Activated T-helper 2 cell treated with anti-CD3 and anti-CD28 coated beads, Interferon-gamma antibody, Interleukin-2, Interleukin-4, amounts not matched to agents 10 μg/mL and 5 μg/mL and 100 μg/mL, durations not matched to agents 14 hours and 24 hours and 36 hours (primary cell): ENCODE measurements at regions not wholly inside any gene's neighbourhood (a gene's known extent, or its start where the extent isn't known, plus 50 kb on each side); places are given as distances from the start of the nearest gene placed in this dataset.

Source experiments
- DNase-seq: peaks from one replicate; pipeline ENCODE4 v3.0.0; 2021; ENCODE audit warnings: low spot score
- H3K27ac Mint-ChIP-seq: one replicate; pipeline ENCODE4 v1.8.0; 2021; ENCODE audit warnings: mixed read lengths
- H3K27me3 Mint-ChIP-seq: one replicate; pipeline ENCODE4 v1.8.0; 2021; ENCODE audit warnings: low read depth, mixed read lengths
- H3K36me3 Mint-ChIP-seq: one replicate; pipeline ENCODE4 v1.8.0; 2021; ENCODE audit warnings: low read depth, mixed read lengths
- H3K4me1 Mint-ChIP-seq: one replicate; pipeline ENCODE4 v1.8.0; 2021; ENCODE audit warnings: low read depth, mixed read lengths
- H3K4me3 Mint-ChIP-seq: one replicate; pipeline ENCODE4 v1.8.0; 2021; ENCODE audit warnings: low read depth, mild to moderate bottlenecking, moderate library complexity, mixed read lengths
- H3K9me3 Mint-ChIP-seq: one replicate; pipeline ENCODE4 v1.8.0; 2021; ENCODE audit warnings: mixed read lengths
- intact Hi-C: fragments of 100-400 bp; cut with micrococcal nuclease; formaldehyde crosslinking; loops from one replicate; pipeline ENCODE4 v1.15.1; 2023

GRCh38 chr9:81414836-81415235, 274.5 kb downstream of the TLE1 start:
- intact Hi-C loops, result no loop called here
- no peaks in the 10 kb centered on the region for H3K36me3 Mint-ChIP-seq
- DNase-seq, result no peak
- no peak overlapping the region for H3K4me3 Mint-ChIP-seq
- H3K27ac Mint-ChIP-seq, result no peak overlapping the region
- H3K9me3 Mint-ChIP-seq, result peaks cover 4% of the 10 kb centered on the region
- H3K27me3 Mint-ChIP-seq, result no peaks in the 10 kb centered on the region
- H3K4me1 Mint-ChIP-seq, result no peaks in the 10 kb centered on the region

DNA sequence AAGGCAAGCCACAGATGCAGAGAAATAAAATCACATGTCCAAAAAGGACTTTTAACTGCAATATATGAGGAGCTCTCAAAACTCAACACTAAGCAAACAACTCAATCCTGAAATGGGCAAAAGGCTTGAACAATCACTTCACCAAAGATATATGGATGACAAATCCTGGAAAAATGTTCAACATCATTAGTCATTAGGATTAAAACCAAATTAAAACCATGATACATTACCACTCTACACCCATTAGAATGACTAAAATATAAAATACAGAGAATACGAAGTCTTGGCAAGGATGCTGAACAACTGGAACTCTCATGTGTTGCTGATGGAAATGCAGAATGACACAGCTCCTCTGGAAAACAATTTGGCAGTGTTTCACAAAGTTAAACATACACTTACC, 277.4 kb downstream of the TLE1 start:
- no peak overlapping the region for H3K4me3 Mint-ChIP-seq
- DNase-seq, result no peak
- H3K27me3 Mint-ChIP-seq, result no peaks in the 10 kb centered on the region
- H3K4me1 Mint-ChIP-seq, result no peaks in the 10 kb centered on the region
- H3K9me3 Mint-ChIP-seq, result peaks cover 4% of the 10 kb centered on the region
- intact Hi-C loops, result no loop called here
- H3K36me3 Mint-ChIP-seq, result no peaks in the 10 kb centered on the region
- no peak overlapping the region for H3K27ac Mint-ChIP-seq

- DNase-seq, result no peak
- Mint-ChIP-seq H3K27me3 (no peaks in the 10 kb centered on the region), H3K36me3 (no peaks in the 10 kb centered on the region), H3K9me3 (peaks cover 3% of the 10 kb centered on the region), H3K27ac (no peak overlapping the region), H3K4me3 (no peak overlapping the region), H3K4me1 (no peaks in the 10 kb centered on the region)
- intact Hi-C loops, result no loop called here
Measured at GRCh38 chr9:81410201-81410600, 279.1 kb downstream of the TLE1 start.

DNA sequence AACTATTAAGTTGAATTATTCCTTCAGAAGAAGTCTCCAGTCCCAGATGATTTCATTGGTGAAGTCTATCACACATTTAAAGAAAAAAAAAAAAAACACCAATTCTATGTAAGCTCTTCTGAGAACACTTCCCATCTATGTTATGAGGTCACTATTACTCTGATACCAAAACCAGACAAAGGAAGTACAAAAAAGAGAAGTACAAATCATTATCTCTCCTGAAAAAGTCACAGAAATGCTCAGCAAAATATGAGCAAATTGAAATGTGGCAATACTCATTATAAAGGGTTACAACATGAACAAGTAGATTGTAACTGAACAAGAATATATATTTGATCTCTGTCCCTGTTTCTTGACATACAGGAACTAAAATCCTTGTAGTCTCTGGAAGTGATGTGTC, 280.4 kb downstream of the TLE1 start:
- Mint-ChIP-seq H3K27me3 (no peaks in the 10 kb centered on the region), H3K9me3 (peaks cover 4% of the 10 kb centered on the region), H3K4me1 (no peaks in the 10 kb centered on the region), H3K4me3 (no peak overlapping the region), H3K27ac (no peak overlapping the region), H3K36me3 (no peaks in the 10 kb centered on the region)
- intact Hi-C loops, result no loop called here
- no peak for DNase-seq

DNA sequence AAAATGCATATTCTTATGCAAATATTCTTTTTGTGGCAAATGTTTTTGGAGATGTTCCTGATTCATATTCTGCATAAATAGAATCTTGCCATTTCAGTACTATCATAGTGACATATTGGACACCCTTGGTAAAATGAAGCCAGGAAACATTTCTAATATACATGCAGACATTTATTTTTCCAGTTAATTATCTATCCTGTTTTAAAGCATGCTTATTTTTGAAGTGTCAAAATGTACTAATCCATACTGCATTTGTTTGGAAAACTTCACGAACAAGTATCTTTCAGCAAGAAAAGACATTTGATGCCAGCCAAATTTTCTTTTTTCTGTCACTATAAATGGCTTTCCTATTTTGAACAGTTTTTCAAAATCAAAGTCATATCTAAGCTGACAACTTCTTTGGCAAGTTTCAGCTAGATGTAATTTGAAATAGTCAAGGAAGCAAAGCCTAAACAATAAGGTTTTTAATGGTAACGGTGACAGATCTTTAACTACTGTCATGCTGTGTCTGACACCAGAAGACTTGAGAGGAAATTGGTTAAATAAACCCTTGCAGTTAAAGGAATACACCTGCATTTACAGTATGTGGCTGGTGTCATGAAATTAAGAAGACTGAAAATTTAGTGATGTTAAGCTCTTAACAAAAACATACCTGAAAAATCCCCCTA, 284.3 kb downstream of the TLE1 start:
- Mint-ChIP-seq H3K27ac (no peak overlapping the region), H3K9me3 (peaks cover 11% of the 10 kb centered on the region), H3K4me1 (no peaks in the 10 kb centered on the region), H3K27me3 (no peaks in the 10 kb centered on the region), H3K4me3 (no peak overlapping the region), H3K36me3 (no peaks in the 10 kb centered on the region)
- intact Hi-C loops, result no loop called here
- DNase-seq, result no peak

DNA sequence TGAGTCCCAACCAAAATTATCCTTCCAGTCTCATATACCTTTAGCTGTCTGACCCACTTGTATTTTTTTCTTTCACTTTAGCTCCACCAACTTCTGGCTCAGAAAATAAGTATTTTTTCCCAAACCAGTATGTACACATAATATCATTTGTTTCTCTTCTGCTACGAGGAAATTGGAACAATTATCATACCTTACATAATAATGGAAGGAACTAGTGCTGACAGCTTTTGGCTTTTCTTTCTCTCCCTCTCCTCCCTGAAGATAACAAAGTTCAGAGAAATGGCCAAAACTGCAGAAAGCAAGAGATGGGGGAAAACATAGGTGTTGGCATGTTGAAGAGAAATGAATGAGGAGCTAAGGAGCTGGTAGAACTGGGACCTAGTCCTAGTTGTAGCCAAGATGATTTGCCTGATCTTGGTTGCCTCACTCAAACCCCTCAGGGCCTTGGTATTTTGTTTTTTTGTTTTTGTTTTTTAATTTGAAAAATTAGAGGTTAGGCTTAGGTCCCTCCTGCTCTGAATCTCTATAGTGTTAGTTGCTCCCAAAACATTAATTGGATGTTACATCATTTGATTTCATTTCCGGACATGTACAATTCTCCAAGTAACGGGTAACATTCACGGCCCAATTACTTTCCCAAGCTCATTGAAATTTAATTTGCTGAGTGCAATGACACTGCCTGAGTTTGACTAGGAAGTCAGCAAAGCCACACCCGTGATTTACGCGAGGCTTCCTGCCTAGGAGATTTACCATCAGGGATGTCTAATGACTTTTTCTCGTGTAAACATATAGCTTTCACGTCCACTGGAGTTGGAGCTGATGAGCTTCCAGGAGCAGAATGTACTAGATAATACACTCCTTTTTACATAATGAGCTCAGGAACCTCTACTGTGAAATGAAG, 291.6 kb downstream of the TLE1 start:
- Mint-ChIP-seq H3K27ac (no peak overlapping the region), H3K4me1 (no peaks in the 10 kb centered on the region), H3K36me3 (no peaks in the 10 kb centered on the region), H3K4me3 (no peak overlapping the region), H3K27me3 (no peaks in the 10 kb centered on the region), H3K9me3 (peaks cover 16% of the 10 kb centered on the region)
- intact Hi-C loops, result no loop called here
- DNase-seq, result no peak

DNA sequence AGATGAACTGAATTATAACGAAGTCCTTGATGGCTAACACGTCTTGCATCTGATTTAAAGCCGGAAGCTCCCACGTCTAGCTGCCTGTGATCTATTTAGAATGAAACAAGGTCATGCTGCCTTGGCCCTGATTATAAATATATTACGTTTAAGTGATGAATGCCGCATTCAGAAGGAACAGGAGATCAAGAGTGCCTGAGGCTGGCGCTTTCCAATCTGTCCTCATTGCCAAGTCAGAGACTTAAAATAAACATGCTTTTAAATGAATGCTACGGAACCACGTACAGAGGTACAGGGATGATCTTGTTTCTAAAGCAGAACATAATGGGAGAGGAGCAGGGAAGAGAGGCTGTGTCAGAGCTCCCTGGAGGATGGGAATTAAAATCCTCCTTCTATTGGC, 292.8 kb downstream of the TLE1 start:
- Mint-ChIP-seq H3K4me3 (no peak overlapping the region), H3K27me3 (no peaks in the 10 kb centered on the region), H3K4me1 (no peaks in the 10 kb centered on the region), H3K36me3 (no peaks in the 10 kb centered on the region), H3K9me3 (peaks cover 12% of the 10 kb centered on the region), H3K27ac (no peak overlapping the region)
- no peak for DNase-seq
- intact Hi-C loops, result no loop called here

GRCh38 chr9:81395676-81396054, 293.7 kb downstream of the TLE1 start:
- Mint-ChIP-seq H3K9me3 (peaks cover 9% of the 10 kb centered on the region), H3K36me3 (no peaks in the 10 kb centered on the region), H3K4me1 (no peaks in the 10 kb centered on the region), H3K27me3 (no peaks in the 10 kb centered on the region), H3K27ac (no peak overlapping the region), H3K4me3 (no peak overlapping the region)
- no peak for DNase-seq
- intact Hi-C loops, result no loop called here

DNA sequence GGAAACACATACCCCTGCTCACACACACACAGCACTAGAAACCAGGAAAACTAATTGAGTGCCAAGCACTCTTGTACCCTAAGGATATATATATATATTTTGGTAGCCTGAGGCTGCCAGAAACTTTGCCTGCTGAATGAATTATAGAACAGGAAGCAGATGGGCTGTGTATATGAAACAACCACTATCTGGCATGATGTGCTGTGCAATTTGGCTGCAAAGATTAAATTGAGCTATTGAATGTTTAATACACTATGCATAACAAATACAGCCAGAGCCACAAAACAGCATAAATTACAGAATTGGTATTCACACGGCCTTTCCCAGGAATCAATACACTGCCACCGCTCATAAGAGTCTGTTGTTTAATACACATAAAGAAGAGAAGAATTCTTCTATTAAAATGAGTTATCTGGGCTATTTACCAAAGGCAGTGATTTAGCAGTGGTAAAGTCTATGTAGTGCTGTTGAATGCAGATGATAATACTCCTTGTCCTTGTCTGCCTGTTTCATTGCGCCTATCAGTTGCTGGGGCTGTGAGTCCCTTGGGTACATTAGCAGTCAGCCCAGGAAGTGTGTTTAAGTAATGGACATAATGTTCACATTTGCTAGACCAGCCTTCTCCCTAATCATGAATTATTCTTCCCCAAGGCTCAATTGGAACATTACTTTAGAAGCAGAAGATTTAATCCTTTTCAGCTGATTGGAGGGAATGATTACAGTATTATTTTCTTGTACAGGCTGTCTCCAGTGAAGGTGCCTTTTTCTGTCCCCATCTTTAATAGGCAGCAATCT, 294.3 kb downstream of the TLE1 start:
- Mint-ChIP-seq H3K9me3 (peaks cover 9% of the 10 kb centered on the region), H3K27ac (no peak overlapping the region)

GRCh38 chr9:81393985-81394811, 295.1 kb downstream of the TLE1 start:
- no peaks in the 10 kb centered on the region for H3K4me1 Mint-ChIP-seq
- H3K27me3 Mint-ChIP-seq, result no peaks in the 10 kb centered on the region
- no peaks in the 10 kb centered on the region for H3K36me3 Mint-ChIP-seq
- no peak overlapping the region for H3K4me3 Mint-ChIP-seq
- peaks cover 2% of the 10 kb centered on the region for H3K9me3 Mint-ChIP-seq
- intact Hi-C loops, result no loop called here
- no peak for DNase-seq
- no peak overlapping the region for H3K27ac Mint-ChIP-seq

More for the DNA sequence above, 294.3 kb downstream of the TLE1 start:
- intact Hi-C loops, result no loop called here
- no peak for DNase-seq
- Mint-ChIP-seq H3K4me1 (no peaks in the 10 kb centered on the region), H3K27me3 (no peaks in the 10 kb centered on the region), H3K4me3 (no peak overlapping the region), H3K36me3 (no peaks in the 10 kb centered on the region)

DNA sequence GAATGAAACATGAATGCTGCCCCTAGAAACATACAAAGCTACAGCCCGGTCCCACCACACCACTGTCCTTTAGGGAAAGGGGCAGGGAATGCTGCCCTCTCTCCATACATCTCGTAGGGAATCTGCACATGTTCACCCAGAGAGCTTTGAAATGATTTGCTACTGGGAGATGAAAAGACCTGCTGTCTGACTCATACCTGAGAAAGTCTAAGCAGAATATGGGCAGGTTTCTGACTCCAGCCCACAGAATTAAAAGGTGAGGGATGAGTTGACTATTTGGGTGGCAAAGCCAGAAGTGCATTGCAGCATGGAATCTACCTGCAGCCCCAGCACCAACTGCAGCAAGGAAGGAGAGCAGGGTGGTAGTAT, 297.9 kb downstream of the TLE1 start:
- no peak overlapping the region for H3K4me3 Mint-ChIP-seq
- no peaks in the 10 kb centered on the region for H3K27me3 Mint-ChIP-seq
- intact Hi-C loops, result no loop called here
- H3K36me3 Mint-ChIP-seq, result no peaks in the 10 kb centered on the region
- no peak for DNase-seq
- no peaks in the 10 kb centered on the region for H3K9me3 Mint-ChIP-seq
- H3K4me1 Mint-ChIP-seq, result no peaks in the 10 kb centered on the region
- no peak overlapping the region for H3K27ac Mint-ChIP-seq

DNA sequence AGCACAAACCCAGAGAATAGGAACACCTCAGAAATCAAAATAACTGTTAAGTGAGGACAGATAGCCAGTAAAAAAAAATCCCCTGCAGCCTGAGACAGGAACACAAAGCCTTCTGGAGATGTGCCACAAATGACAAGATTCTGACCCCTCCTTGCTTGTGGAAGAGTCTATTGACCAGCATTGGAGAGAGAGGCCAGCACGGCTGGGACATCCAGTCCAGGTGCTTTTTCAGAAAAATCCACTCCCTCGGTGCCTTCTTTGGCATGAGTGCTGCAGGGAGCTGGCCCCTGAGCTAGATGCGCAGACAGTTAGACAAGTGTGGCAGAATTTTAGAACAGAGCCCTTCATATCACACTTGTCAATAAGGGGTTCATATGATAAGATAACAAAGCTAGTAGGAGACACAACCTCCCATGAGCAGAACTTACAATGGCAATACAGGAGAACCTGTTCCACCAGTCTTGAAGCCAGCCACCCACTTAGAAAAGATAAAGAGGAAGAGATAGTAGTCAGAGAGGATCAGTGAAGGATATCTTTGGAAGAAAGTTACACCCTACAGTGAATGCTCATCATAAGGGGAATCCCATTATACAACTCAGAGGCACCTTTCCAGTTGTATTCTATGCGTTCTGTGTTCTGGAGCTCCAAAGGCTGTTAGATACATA, 298.4 kb downstream of the TLE1 start:
- Mint-ChIP-seq H3K36me3 (no peaks in the 10 kb centered on the region), H3K27me3 (no peaks in the 10 kb centered on the region), H3K27ac (no peak overlapping the region), H3K4me1 (no peaks in the 10 kb centered on the region), H3K9me3 (no peaks in the 10 kb centered on the region), H3K4me3 (no peak overlapping the region)
- intact Hi-C loops, result no loop called here
- no peak for DNase-seq
